ENCODE measurements at regions not wholly inside any gene's neighbourhood (a gene's known extent, or its start where the extent isn't known, plus 50 kb on each side); places are given as distances from the start of the nearest gene placed in this dataset.

- no peaks in the 10 kb centered on the region for H3K36me3 ChIP-seq
- no peak for DNase-seq
- no peak overlapping the region for H3K4me3 ChIP-seq
- ATAC-seq = no peak
- peaks cover 0 to 11% (median 0%) of the 10 kb centered on the region in 12 donors for H3K9me3 ChIP-seq
- peaks cover 0 to 5% (median 0%) of the 10 kb centered on the region in 12 donors for H3K4me1 ChIP-seq
- no peak for TF ChIP-seq POLR2A (IDR thresholded peaks at IDR 0.05)
- TF ChIP-seq, protein P1, sequence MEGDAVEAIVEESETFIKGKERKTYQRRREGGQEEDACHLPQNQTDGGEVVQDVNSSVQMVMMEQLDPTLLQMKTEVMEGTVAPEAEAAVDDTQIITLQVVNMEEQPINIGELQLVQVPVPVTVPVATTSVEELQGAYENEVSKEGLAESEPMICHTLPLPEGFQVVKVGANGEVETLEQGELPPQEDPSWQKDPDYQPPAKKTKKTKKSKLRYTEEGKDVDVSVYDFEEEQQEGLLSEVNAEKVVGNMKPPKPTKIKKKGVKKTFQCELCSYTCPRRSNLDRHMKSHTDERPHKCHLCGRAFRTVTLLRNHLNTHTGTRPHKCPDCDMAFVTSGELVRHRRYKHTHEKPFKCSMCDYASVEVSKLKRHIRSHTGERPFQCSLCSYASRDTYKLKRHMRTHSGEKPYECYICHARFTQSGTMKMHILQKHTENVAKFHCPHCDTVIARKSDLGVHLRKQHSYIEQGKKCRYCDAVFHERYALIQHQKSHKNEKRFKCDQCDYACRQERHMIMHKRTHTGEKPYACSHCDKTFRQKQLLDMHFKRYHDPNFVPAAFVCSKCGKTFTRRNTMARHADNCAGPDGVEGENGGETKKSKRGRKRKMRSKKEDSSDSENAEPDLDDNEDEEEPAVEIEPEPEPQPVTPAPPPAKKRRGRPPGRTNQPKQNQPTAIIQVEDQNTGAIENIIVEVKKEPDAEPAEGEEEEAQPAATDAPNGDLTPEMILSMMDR (IDR thresholded peaks at IDR 0.05) = no peak
- intact Hi-C loops (cut with DNase I) = no loop called here
- H3K27me3 ChIP-seq = no peaks in the 10 kb centered on the region
- 48 to 63% (median 58%) methylated on average over 2 of the region's 2 CpGs for WGBS, 4 donors
- no peak overlapping the region for H3K27ac ChIP-seq
Measured at GRCh38 chr5:155492191-155492590, 478.6 kb downstream of the KIF4B start.

DNA sequence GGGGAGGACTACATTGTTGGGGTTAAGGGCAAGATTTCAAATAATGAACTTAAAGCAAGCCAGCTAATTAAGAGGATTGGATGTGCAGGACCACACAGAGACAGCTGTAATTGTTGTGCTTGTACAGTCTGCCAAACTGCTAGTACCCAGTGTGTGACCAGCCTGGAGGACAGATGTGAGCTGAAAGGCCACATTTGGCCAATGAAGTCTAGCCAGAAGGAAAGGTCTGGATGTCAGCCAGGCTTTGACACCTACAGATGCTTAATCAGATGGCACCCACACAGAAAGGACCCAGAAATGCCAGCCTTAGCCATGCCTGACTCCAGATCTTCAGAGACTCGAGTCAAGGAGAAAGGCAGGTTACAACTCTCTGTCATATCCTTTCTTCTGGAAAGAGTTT lies 491.1 kb downstream of the KIF4B start:
- H3K9me3 ChIP-seq = no peaks in the 10 kb centered on the region
- WGBS, 4 donors = 52 to 79% (median 55%) methylated on average over 1 of the region's 1 CpG
- H3K4me1 ChIP-seq = no peaks in the 10 kb centered on the region
- no peak for ATAC-seq
- TF ChIP-seq, protein P1 (IDR thresholded peaks at IDR 0.05) = no peak
- TF ChIP-seq POLR2A (IDR thresholded peaks at IDR 0.05) = no peak
- H3K27ac ChIP-seq = no peak overlapping the region
- H3K36me3 ChIP-seq = no peaks in the 10 kb centered on the region
- intact Hi-C loops (cut with DNase I) = no loop called here
- H3K4me3 ChIP-seq = no peak overlapping the region
- no peak for DNase-seq
- H3K27me3 ChIP-seq = no peaks in the 10 kb centered on the region

DNA sequence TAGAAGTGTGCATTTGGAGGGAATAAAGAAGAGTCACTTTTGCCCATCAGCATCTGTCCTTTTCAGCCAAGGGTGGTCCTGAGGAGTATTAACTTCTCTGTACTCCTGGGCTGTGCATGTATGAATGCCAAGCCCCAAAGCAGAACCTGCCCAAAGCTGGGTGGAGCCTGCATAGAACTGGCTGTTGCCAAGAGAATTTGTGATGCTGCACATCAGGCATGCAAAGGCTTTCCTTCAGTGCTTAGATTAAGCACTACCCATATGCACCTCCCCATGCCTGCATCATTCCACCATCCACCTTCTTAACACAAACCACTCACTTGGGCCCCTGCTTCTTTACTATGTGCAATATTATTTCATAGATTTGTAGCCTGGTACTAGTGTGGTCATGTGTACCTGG lies 493.8 kb downstream of the KIF4B start:
- Histone ChIP-seq H3K27ac (no peak overlapping the region), H3K9me3 (no peaks in the 10 kb centered on the region), H3K36me3 (no peaks in the 10 kb centered on the region), H3K4me3 (no peak overlapping the region), H3K4me1 (no peaks in the 10 kb centered on the region), H3K27me3 (no peaks in the 10 kb centered on the region)
- ATAC-seq = no peak
- TF ChIP-seq POLR2A (IDR thresholded peaks at IDR 0.05) = no peak
- TF ChIP-seq, protein P1 (IDR thresholded peaks at IDR 0.05) = no peak
- intact Hi-C loops (cut with DNase I) = no loop called here
- no peak for DNase-seq

GRCh38 chr5:155508673-155509072 lies 495.1 kb downstream of the KIF4B start:
- no peak overlapping the region for H3K27ac ChIP-seq
- DNase-seq (no peak), ATAC-seq (no peak)
- intact Hi-C loops (cut with DNase I) = no loop called here
- WGBS, 4 donors = 80 to 91% (median 84%) methylated on average over 3 of the region's 3 CpGs
- H3K9me3 ChIP-seq = no peaks in the 10 kb centered on the region
- TF ChIP-seq POLR2A (IDR thresholded peaks at IDR 0.05) = no peak
- TF ChIP-seq, protein P1 (IDR thresholded peaks at IDR 0.05) = no peak
- no peaks in the 10 kb centered on the region for H3K36me3 ChIP-seq
- H3K4me1 ChIP-seq = no peaks in the 10 kb centered on the region
- no peak overlapping the region for H3K4me3 ChIP-seq
- no peaks in the 10 kb centered on the region for H3K27me3 ChIP-seq
